Pulmonary artery endothelial cell (primary cell): ENCODE measurements at regions not wholly inside any gene's neighbourhood (a gene's known extent, or its start where the extent isn't known, plus 50 kb on each side); places are given as distances from the start of the nearest gene placed in this dataset.

Experiments used
- DNase-seq: peaks from one replicate; pipeline ENCODE4 v3.0.0-alpha.2; 2011; ENCODE audit warnings: low read depth, low spot score

DNA sequence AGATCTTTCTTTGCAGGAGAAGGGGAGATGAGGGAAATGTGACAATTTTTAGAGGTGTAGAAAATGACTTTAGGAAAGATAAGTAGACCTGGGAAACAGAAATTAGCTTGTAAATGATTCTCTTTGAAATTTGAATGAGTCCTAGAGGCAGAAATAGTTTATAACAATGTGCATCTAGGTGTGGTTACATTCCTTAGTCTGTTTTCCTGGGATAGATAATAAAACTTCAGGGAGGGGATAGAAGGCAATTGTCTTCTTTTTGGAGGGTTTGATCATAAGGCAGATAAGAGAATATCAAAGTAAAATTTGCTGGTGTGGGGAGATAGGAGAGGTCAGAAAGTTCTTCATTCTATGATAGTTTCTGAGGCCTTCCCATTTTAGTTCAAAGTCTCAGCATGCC is 1344.3 kb upstream of the LRRTM1 start:
- DNase-seq = no peak

DNA sequence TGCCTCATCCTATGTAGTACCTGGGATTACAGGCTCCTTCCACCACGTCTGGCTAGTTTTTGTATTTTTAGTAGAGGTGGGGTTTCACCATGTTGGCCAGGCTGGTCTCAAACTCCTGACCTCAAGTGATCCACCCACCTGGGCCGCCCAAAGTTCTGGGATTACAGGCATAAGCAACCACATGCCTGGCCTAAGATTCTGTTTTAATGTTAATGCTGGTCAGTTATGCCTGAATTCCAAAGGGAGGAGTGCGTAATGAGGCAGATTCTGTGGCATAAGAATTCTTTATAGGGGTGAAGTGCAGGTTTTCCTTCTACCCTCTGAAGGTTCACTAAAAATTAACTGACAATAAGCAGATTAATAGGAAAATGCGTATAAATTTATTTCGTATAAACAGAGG is 1343.8 kb upstream of the LRRTM1 start:
- no peak for DNase-seq

DNA sequence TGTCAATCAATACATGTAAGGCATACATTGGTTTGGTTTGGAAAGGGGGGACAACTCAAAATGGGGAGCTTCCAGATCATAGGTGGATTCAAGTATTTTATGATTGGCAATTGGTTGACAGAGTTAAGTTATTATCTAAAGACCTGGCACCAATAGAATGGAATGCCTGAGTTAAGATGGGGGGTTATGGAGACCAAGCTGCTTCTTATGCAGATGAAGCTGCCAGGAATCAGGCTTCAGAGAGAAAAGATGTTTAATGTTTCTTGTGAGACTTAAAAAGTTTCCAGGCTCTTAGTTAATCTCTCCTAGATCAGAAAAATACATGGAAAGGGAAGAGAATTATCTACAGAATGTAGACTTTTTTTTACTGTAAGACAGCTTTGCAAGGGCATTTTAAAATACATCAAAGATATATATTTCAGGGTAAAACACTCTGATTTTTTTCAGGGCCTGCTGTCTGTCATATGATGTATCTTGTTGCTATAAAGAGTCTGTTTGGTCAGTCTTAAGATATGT is 1343.2 kb upstream of the LRRTM1 start:
- DNase-seq = no peak

DNA sequence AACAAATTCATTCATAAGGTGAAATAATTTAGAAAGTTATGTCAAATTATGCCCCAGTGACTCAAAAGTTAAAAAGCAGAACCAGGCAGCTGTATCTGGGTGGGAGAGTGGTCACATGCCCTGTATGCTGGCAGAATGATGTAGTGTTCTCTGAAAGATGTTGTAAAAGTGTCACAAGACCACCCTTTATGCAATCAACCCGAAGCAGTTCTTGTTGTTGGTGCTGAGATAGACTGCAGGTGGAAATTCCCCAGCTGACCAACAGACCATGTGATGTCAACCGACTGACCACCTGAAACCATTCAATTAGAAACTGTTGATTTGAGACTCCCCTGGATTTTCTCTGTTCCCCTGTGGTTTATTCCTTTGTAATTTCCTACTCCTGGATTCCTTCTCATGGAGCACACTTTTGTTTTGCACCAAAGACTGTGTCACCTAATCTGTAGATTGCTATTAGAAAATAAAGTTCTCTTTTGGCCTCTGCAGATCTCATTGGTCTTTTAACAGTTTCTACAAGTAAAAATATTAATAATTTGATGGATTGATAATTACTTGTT is 1341.3 kb upstream of the LRRTM1 start:
- no peak for DNase-seq

DNA sequence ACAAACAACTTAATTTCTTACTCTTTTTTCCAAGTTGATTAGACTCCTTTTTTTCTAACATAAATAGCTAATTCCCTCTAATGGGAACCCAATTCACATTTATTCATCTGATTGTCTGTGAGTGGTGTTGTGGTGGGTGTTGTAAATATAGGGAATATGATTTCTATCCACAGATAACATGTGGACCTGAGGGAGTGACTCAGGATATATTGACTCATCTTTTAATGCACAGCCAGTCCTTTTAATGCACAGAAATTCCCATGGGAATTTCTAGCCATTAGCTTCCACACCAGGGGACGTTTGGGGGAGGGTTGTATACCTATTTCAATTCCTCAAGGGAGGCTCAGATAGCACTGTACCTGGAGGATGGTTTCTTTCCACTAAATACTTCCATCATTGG is 1339.6 kb upstream of the LRRTM1 start:
- no peak for DNase-seq

DNA sequence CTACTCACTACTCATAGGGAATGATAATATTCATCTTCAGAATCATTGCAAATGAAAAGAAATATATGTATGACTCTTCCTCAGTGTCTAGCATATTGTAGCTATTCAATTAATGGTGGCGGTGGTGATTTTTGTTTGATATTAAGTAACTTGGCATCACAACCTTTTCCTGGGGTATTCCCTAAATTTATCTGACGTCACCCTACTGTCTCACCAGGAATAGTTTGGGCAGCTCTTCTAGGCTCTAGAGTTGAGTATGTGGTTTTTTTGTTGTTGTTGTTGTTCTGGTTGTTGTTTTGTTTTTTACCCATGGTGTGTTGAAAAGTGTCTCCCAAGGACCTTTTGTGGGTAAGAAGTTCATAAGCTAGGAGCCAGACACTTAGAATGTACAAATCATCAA is 1320.3 kb upstream of the LRRTM1 start:
- no peak for DNase-seq

DNA sequence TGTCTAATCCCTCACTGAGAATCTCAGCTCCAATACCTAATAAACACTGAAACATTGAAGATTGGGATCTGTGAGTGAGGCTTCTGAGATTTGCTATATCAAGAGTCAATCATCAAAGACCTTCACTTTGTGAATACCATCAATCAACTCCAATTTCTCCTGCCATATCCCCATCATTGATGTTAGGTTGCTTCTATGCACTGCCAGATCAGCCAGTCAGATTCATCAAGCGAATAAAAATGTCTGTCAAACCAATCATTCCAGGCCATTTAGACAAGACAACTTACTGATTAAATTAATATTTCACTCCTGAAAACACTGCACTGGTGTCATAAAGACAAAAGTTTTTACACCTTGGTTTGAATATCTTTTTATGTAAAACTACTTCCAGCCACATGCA is 1295.5 kb upstream of the LRRTM1 start:
- no peak for DNase-seq

DNA sequence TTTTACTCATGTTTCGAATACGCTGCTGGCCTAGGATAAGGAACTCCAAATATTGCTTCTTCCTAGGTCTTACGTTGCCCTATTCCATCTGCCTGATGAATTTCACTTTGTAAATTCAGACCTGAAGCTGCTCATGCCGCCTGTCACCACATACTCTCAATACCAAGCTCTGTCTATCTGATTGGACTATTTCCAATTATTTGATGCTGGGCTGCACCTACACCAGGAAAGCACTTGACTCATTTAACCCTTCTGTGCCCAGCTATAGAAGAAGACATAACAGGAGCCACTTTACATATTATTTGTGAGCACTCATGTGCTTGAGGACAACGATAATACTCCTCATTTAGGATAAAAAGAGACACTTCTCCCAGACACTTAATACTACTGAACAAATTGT is 1293.9 kb upstream of the LRRTM1 start:
- no peak for DNase-seq

DNA sequence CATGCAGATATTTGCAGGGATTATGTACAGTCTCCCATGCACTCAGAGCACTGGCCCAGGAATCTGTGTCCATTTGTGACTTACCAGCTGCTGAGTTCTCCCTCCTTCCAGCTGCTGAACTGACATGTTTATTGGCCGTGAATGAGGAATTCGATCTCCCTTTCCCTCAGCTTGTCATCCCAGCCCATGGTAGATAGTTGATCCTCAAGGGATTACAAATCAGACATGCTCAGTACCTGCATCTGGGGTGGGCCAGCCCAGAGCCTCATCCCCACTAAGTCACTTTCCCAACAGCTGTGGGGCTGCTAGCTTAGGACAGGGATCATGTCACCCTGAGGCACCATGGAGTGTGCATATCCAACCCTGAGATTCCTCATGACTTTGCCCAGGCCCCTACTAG is 1284.9 kb upstream of the LRRTM1 start:
- DNase-seq = no peak

DNA sequence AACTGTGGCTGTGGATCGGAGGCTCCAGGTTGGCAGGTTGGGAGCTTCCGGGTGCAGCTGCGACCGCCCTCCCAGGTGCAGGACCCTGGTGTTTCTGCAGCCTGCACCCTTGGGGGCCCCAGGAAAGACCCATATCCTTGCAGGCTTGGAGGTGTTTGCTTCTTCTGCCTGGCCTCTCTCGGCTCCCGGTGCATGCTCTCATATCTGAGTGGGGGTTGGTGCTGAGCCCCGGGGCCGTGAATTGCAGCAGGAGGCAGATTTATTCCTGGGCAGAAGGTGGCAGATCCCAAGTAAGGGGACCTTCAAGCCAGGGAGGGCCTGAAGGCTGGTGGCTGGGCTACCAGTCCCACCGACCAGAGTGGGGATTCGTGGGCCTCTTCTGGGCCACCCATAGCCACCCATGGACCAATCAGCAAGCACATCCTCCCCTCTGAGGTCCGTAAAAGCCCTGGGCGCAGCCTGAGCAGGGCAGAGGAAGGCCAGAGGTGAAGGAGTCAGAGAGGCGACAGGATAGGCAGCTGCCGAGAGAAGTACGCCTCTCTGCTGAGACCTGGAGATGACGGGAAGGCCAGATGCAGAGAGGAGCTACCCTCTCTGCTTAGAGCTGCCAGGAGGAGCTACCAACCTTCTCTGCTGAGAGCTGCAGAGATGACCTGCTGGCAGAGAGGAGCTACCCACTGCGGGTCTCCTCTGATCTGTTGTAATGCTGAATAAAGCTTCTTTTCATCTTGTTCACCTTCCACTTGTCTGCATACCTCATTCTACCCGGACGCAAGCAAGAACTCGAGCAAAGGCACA is 1279.0 kb upstream of the LRRTM1 start:
- DNase-seq = no peak

DNA sequence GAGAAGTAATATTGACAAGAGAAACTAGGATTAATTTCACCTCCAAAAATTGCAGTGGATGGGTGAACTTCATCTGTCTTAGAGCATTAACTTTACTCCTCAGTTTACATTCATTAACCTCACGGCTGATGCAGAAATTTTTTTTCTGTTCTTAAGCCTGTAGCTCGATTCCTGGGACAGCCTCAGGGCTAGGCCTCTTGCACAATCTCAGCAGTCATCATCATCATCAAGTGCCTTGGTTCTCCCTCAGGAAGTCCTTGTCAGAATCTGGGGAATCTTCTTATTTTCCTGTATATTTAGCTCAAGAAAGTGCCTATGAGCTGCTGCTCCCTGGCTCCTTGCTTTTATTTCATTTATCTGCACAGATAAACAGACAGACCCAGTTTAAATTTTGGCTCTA is 1272.2 kb upstream of the LRRTM1 start:
- no peak for DNase-seq

DNA sequence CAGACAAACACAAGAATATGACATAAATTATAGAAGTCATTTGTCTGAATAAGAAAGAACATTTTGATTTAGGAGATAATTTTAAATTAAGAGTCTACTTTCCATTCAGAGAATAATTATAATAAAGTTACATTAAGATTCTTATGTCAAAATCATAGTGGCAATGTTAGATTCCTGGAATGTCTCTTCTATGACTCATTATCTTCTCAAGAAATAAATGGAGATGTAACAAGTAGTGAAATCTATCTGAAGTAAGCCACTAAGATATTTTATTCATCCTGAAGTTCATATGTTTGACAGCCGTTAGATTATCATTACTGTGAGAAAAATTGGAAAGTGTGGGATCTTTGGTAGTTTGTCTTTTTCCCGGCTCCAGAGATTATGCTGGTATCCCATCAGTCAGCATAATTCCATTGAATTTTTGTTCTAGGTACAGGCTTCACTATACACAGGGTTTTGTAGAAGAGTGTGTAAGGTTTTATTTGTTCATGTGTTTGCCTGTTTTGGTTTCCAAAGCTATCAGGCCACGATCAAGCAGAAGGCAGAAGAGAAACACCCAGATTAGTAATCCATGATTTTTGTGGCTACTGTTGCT is 1246.6 kb upstream of the LRRTM1 start:
- DNase-seq = no peak

DNA sequence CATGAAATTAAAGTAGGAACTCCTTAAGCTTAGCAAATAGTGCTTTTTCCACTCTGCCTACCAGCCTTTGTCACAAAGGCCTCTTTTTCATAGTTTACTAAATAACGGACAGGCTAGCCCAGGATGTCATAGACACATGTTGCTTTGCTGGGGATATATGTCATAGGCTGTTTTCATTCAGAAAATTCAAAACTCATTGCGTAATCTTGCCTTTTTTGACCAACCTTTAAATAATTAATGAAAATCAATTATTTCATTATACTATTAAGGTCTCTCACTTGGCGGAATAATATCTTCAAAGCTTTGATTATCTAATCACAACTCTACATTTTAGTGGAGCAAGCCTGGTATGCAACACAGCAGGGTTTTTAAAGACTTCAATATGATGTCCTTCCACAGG is 1245.7 kb upstream of the LRRTM1 start:
- DNase-seq = no peak

DNA sequence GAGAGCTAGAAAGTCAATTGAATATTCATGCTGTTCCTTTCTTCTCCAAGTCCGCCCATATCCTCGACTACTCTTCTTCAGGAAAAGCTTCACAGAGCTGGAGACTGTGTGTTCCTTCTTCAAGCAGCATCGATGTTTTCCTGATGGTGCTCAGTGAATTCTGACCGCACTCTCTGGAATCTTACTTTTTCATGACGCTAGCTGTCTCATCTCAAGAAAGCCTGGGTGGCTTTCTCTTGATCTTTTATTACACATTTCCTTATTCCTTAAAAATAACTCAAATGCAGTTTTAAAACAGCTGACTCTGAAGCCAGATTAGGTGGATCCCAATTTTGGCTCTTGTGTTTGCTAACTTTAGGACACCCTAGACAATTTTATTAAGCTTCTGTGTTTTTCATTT is 1245.1 kb upstream of the LRRTM1 start:
- DNase-seq = no peak

DNA sequence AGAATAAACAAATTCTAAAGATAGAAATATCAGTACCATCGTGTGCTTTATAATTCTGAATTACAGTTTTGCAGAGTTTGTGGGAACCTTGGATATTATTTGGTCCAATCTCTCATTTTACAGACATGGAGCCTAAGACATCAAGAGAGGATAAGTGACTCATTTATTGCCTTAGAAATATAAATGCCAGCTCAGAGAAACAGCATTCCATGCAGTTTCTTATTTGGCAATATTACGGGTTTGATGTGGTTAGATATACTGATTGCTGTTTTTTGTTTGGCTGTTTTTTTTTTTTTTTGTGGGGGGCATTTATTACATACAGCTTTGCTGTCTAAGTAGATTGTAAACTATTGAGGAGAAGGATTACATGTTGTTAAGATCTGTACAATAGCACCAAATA is 1241.1 kb upstream of the LRRTM1 start:
- no peak for DNase-seq

DNA sequence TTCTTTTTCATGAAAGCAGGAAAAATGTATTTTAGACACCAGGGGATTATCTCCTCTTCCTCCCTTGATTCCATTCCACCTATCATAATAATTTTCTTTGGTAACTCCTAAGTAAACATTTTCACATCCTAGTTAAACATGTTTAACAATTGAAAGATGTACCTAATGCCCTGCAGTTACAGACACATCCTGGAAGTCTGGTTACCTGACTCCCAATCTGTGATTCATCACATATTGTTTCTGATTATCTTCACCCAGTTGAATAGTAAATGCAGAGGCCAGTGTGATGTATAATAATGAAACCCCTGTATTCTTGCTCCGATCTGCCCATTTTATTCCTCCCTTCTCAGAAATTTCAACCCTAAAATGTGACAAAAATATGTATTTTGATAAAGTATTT is 1237.6 kb upstream of the LRRTM1 start:
- no peak for DNase-seq

DNA sequence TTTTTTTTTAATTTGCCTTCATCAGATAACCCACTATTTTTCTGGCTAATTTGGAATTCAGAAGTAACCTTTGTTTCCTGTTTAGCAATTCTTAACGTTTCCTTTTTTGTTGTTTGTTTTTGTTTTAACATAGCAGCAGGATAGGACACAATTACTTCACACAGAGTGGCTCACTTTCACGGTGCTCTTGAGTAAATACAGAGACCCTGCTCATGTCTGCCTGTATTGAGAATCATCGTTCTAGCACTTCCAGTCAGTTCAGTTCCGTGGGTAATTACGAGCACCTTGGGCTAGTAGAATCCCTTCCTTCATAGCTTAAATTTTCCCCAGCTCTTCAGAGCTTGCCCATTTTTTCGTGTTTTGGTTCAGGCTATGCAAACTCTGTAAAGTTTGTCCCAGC is 1225.4 kb upstream of the LRRTM1 start:
- DNase-seq = no peak

DNA sequence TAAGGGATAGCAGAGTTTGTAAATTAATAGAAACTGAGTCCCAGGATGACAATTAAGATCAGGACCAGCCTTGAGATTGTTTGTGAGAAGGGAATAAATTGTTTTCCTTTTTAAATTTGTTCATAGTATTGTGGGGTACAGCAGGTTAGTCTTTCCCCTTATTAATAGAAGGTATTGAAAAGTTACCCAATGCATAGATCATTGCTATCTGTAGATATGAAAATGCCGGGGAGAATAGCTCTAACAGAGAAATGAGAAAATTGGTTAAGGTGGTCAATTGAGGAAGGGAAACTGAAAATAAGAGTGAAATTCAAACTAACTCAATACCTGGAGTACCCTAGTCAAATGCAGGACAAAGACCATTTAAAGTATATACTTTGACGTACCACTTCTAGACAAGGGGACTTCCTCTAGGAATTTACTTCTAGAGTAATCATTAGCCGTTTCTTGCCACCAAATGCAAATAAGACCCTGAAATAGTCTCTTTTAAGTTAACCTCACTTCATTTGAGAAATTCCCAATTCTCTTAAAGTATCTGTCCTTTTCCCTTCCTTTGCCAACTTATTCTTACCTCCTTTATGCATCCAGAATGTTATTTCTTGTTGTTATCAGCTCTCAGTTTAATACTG is 1224.4 kb upstream of the LRRTM1 start:
- DNase-seq = no peak

DNA sequence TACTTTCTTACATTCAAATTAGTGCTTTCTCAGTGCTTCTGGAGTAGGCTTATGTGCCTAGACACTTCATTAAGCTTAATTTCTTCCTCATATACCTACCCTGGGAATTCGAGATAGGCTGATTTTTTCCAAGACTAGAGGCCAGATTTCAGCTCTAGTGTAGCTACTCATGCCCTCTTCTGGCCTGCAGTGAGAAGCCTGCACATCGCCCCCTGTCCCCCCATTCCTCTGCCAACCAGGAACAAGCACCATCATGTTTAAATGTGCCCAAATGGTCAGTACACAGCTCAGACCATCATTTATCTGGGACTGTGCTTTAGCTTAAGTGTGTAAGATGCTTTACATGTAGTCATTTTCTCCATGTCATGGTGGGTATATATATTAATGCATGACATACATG is 1218.8 kb upstream of the LRRTM1 start:
- no peak for DNase-seq

DNA sequence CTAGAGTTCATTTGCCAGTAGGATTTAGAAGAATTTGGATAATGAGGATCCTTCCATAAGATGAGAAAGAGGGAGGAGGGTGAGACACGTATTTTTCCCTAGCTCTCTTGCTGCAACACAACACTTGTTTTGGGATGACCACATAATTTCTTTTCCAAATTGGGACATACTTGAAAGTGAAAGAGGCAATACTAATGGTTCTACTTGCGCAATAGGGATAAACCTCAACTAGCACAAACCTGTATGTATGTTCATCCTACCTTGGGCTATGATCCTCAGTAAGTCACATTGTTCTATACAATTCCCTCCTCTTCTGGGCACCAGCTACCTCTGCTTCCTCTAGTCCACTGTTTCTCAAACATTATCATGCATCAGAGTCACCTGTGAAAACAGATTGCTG is 1208.8 kb upstream of the LRRTM1 start:
- no peak for DNase-seq

DNA sequence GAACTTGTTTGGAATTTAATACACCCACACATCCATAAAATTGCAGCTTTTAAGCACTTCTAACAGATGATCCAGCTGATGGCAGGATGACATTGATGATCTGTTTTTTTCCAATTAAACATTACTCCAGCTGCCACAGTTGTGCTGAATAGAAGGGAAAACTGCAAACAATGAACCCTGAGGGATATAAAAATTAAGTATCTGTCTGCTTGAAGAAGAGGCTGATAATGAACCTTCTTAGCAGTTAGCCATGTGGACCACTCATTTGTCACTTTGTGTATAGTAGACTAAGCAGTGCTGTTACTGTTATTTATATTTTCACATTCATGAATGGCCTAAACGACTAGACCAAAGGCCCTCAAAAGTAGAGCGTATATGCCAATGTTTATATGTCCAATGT is 1201.0 kb upstream of the LRRTM1 start:
- DNase-seq = no peak

DNA sequence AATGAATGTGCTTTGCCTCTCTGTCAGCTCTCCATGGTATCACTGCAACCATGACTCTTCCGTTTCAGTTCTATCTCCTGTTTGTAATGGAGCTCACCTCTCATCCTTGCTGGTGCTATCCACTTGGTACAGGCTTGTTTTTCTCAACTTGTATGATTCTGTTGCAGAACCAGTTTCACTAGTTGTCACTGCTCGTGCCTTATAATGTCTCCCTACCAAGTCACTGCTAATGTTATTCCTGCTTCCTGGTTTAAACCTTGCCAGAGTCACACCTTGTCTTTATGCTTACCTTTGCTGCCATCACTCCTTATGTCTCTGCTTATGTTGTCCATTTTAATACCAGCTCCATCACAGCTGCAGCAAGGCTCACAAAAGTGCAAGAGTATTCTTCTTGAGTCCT is 1191.0 kb upstream of the LRRTM1 start:
- DNase-seq = no peak

DNA sequence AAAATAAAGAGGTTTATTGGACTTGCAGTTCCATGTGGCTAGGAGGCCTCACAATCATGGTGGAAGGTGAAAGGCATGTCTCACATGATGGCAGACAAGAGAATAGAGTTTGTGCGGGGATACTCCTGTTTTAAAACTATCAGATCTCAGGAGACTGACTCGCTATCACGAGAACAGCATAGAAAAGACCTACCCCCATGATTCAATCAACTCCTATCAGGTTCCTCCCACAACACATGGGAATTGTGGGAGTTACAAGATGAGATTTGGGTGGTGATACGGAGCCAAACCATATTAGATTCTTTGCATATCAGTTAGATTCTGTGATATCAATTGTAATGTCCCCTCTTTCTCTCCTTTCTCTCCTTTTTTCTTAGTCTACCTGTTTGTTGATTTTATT is 1178.7 kb upstream of the LRRTM1 start:
- no peak for DNase-seq
